Astrocyte of the hippocampus (primary cell): ENCODE measurements at regions not wholly inside any gene's neighbourhood (a gene's known extent, or its start where the extent isn't known, plus 50 kb on each side); places are given as distances from the start of the nearest gene placed in this dataset.
"Not testable (repeated sequence)": the region's sequence is repeated elsewhere in the genome, so short reads cannot be mapped to it uniquely, and the experiment has no call there.

Source experiments
- DNase-seq: peaks from one replicate; pipeline ENCODE4 v3.0.0; 2011; ENCODE audit warnings: low read depth, low spot score

DNA sequence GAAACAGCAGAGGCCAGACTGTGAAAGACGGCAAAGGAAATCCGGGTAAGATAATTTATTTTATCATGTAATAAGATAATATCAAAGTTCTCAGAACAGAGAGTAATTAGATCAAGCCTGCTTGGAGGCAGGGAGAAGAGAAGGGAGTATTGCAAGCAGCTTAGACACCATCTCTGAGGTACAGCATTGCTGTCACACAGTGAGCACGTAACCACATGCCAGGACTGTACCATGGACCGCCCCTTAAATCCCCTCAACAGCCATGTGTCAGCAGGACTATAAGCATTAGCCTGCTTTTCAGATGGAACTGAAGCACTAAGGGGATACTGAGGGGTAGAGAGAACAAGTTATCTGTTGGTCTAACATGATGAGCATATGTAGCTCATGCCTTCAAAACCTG lies 141.5 kb downstream of the C6orf118 start:
- no peak for DNase-seq

DNA sequence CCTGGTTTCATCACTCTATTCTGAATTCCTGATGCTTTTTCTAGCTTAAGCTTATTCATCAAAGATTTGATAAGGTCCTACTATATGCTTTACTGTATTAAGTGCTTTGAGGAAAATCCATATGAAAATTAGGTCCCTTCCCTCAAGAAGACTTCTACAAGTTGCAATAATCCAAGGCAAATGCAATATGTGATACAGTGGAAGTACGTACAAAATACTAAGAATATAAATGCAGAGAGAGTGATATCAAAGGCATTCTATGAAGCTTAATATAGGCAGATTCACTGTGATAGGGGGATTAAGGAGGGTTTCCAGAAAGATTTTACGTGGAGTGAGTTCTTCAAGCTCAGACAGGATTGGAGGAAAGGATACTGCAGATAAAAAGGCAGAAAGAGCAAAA lies 142.1 kb downstream of the C6orf118 start:
- no peak for DNase-seq

DNA sequence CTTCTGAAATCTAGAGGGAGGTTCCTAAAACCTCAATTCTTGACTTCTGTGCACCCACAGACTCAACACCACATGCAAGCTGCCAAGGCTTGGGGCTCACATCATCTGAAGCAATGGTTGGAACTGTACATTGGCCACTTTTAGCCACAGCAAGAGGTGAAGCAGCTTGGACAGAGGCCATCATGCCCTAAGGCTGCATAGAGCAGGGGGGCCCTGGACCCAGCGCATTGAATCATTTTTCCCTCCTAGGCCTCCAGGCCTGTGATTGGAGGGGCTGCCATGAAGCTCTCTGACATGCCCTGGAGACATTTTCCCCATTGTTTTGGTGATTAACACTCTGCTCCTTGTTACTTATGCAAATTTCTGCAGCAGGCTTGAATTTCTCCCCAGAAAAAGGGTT lies 145.9 kb downstream of the C6orf118 start:
- no peak for DNase-seq

DNA sequence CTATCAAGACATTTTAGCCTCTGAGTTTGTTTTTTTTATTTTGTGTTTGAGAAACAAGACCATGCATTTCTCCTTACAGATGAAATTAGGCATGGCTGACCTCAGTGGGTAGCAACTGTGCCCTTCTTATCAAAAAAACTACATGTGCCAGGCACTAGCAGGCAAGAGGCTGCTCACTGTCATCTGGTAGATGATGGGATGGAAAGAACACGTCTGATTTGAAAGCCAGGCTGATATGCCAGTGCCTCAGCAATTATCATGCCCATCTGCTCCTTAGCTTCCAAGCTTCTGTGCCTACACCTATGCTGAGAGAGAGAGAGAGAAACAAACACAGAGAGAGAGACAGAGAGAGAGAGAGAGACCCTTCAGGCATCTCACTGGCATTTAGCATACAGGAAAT lies 149.9 kb downstream of the C6orf118 start:
- no peak for DNase-seq

DNA sequence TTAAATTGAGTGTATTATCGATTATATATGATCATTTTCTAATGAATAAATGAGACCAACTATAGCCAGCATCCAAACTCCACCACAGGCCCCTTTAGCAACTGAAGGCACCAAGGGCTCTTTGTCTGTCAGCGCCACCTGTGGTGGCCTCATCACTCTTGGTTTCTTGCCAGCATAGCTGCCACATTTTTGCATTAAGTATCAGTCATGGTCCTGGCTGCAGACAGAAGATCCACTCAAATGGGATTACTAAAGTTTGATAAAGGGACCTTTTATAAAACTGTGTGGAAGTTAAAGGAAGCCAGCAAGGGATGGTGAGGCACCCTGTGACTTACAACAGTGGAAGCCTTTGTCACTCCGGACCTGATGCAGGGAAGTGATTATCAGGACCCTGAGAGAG lies 162.9 kb downstream of the C6orf118 start:
- DNase-seq, result no peak

DNA sequence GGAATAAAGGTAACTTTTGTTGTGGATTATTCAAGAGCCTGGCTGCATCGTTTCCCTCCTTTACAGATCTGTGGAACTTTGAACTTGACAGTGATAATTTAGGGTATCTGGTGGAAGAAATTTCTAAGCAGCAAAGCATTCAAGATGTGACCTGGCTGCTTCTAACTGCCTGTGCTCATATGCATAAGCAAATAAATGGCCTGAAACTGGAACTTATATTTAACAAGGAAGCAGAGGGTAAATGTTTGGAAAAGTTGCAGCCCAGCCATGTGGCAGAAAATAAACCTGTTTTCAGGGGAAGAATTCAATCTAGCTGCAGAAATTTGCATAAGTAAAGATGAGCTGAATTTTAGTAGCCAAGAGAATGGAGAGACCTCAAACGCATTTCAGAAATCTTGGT lies 173.5 kb downstream of the C6orf118 start:
- no peak for DNase-seq

DNA sequence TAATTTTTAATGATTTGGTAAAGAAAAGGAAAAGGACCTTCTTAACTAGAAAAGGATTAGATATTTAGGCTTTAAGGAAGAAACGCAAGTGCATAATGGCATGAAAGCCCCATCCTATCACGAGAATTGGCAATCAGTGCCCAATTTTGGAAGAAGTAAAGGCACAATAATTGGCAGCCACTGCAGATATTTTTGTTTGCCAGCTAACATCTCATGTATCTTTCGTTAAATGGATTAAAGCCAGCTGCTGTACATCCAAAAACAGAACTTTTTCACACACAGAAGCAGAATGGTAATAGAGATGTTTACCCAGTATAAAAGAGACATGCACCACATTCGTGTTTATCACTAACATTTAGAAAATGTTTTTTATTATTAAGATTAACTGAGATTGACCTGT lies 180.3 kb downstream of the C6orf118 start:
- no peak for DNase-seq

DNA sequence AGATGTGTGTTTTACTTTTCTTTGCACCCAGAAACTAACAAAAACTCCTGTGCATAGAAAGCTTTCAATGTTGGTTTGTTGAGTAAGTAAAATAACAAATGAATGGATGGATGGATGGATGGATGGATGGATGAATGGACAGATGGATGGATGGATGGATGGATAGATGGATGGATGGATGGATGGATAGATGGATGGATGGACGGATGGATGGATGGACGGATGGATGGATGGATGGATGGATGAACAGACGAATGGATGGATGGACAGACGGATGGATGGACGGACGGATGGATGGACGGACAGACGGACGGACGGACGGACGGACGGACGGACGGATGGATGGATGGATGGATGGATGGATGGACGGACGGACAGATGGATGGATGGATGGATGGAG lies 181.7 kb downstream of the C6orf118 start:
- not testable (repeated sequence) for DNase-seq

DNA sequence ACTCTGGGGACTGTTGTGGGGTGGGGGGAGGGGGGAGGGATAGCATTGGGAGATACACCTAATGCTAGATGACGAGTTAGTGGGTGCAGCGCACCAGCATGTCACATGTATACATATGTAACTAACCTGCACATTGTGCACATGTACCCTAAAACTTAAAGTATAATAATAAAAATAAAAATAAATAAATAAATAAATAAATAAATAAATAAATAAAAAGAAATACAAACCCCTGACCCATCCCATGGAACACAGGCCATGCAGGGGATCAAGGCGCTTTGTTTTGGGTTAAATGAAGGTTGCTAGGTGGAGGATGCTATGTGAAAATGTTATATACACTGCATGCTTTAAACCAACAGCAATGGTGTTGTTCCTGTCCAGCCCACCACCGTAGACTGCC lies 184.7 kb downstream of the C6orf118 start:
- not testable (repeated sequence) for DNase-seq

DNA sequence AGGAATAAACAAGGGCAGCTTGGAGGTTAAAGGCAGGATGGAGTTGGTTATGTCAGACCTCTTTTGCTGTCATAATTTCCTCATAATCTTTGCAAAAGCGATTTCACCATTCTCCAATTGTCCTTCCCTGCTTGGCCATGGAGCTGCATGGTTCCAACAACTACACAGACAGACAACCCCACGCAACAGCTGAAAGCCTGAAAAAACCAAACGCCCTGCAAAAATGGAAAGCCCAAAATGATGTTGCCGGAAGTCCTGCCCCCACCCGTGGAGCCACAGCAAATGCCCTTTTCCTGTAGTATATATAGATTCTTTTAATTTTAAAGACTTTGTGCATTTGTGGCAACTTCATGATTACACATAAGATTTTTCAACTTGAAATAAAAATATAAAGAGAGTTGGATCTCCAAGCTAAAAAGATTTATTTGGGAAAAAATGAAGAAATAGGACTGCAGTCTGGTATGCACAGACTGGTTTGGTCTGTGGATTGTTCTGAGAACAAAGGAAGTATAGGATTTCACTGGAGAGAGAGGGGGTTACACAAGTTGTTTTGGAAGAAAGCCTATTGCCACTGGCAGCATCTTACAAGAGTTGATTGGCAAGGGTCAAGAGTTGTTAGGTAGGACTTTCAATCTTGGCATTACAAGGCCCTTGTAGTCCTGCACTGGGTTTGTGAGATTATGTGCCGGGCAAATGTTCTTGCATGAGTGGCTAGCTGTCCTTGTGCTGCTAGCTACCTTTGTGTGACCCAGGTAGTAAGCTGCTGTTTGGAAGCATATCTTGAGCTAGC lies 190.0 kb downstream of the C6orf118 start:
- peak; percentile 65 for DNase-seq

DNA sequence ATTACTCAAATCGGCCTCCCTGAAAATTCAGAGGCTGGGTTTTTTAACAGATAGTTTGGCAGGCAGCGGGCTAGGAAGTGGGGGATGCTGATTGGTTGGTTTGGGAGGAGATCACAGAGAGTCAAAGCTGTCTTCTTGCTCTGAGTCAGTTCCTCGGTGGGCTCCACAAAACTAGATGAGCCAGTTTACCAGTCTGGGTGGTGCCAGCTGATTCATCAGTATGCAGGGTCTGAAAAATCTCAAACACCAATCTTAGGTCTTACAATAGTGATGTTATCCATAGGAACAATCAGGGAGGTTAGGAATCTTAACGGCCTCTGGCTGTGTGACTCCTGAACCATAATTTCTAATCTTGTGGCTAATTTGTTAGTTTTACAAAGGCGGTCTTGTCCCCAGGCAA lies 190.7 kb downstream of the C6orf118 start:
- DNase-seq, result no peak

DNA sequence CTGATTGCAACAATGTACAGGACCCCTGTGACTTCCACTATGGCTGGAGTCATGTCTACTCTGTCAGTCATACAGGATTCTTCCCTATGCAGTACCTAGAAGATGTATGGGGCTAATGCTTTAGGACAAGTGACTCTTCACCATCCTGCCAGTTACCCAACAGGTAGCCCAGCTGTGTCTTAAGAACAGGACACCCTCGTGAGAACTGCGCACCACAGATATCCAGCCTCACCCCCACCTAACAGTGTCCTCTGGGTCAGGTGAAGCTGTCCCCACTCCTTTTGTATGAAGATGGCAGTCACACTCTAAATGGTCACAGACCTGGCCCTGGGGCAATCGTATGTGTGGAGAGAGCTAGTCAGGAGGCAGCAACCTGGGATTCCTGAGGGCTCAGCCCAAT lies 191.6 kb downstream of the C6orf118 start:
- no peak for DNase-seq

DNA sequence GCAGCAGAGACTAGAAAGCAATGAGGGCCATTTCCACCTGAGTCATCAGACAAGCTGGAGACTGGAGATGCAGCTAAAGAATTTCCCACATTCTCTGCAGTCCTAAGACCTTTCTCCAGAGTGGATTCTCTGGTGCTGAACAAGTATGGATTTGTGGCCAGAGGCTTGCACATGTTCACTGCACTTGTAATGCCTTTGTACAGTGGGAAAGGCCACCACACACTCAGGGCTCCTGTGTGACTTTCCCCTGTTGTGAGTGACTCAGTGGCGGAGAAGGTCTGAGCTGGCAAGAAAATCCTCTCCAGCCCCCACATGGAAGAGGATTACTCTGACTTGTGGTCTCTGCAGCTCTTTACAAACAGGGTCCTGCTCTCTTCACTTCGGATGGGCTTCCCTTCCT lies 192.3 kb downstream of the C6orf118 start:
- DNase-seq, result peak; percentile 58

DNA sequence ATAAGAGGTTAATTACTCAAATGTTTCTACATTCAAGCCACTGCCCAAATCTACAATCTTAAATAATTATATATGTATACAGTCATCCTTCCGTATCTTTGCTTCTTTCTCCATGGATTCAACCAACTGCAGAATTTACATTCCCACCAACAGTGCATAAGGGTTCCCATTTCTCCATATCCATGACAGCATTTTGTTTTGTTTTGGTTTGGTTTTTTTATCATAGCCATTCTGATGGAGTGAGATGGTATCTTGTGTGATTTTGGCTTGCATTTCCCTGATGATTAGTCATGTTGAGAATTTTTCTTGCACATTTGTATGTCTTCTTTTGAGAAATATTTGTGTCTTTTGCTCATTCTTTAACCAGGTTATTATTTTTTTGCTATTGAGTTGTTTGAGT lies 198.5 kb downstream of the C6orf118 start:
- DNase-seq, result peak; percentile 7

DNA sequence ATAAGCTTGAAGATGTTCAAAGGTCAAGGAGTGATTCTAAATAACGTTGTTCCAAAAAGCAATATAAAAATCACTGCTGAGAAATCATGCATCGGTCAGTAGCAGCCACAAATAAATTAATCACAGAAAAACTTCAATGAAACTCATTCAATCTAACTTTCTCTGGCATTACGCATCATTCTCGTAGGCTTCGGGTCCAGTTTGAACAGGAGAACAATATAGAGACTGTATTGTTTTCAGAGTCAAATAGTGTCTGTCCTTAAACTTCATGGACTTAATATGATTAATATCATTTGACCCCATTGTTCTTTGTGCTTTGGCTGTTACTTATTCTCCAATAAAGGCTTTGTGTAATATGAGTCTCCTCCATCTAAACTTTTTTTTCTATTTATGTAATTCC lies 200.4 kb downstream of the C6orf118 start:
- DNase-seq, result no peak

DNA sequence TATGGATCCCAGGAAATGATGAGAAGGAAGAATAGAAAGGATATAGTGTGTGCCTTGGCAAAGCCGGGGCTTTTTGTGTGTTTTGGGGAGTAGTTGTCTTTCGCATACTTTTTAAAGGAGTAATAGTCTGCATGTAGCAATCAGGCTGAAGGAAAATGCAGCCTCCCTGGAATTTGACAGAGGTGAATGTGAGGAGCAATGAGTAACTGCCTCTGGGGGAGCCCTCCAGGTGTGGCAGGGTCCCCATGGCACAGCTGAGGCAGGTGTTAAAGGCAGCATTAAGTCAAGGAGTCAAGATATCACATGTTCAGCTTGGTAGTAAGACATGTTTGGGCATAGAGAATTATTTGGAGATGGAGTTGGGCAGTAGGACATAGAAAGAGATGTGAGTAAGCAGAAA lies 203.1 kb downstream of the C6orf118 start:
- DNase-seq, result no peak

DNA sequence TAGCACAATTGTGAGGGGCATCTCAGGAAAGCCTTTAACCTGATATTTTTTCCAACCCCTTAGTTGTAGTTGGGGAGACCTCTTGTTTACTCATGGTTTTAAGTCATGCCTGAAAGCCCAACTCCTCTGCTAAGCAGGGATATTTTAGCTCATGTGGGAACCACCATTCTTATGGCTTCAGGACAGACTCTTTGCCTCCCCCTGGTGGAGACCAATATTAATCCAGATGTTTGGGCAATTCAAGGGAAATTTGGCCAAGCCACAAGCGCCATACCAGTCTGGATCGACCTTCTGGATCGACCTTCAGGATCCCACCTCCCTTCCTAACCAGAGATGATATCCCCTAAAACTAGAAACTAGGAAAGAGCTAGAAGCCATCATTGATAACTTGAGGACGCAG lies 211.2 kb downstream of the C6orf118 start:
- no peak for DNase-seq

DNA sequence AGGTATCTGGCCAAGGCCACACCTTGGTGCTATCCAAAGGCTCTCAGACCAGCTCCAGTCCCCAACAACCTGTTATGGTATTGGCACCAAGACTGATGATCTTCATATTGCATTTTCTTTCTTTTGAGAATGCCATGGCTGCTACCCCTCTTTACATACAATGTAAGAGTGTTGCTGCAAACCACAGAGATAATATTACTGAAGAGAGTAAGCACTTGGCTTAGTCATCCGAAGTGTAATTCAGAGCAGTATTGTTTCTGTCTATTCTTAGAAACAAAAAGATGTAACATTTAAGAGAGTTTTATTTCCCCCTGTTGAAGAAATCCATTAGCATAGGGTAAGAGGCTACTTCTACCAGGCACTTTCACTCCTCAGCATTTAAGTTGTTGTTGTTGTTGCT lies 212.5 kb downstream of the C6orf118 start:
- DNase-seq, result no peak

DNA sequence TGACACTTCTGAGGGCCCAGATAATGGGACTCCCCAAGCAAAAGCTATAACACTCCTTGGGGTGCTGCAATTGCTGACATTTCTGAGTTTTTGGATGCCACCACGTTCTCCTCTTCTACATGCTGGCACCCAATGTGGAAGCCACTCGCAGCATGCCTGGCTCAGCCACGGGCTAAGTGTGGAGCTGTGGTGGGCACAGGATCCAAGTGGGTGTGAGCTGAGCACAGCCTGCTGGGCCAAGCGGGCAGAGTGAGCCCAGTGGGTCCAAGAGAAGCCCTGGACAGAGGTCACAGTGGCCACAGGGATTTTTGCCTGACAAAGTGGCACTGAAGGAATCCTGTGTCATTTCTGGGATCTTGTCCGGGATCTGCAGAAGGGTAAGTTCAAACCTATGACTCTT lies 213.2 kb downstream of the C6orf118 start:
- no peak for DNase-seq

DNA sequence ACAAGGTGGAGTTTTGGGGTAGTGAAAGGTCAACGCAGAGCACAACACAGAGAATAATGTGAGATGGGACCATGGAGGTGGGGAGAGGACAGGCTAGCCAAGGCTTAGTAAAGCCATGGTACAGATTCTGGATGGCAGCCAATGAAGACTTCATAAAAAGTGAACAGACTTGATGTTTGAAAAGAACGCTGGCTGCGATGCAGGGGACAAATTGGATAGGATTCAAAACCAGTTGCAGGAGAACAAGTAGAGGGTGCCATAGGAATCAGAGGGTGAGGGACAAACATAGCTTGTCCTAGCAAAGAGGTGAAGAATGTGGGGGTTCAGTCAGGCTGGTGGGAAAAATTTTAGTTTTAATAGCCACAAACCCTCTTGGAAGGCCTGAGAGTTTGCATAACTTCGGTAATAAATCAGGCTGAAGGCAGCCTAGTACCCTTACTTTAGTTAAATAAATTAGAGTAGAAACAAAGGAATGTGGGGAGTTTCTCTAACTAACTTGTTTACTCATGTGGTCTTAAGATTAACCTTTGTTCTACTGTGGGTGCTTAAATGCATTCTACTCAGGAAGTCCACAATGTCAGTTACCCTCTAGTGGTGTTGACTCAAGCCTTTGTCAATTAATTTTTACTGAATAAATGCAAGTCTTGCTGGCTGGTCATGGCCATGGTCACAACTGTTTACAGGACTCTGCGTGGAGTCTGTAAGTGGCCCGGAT lies 216.4 kb downstream of the C6orf118 start:
- no peak for DNase-seq

DNA sequence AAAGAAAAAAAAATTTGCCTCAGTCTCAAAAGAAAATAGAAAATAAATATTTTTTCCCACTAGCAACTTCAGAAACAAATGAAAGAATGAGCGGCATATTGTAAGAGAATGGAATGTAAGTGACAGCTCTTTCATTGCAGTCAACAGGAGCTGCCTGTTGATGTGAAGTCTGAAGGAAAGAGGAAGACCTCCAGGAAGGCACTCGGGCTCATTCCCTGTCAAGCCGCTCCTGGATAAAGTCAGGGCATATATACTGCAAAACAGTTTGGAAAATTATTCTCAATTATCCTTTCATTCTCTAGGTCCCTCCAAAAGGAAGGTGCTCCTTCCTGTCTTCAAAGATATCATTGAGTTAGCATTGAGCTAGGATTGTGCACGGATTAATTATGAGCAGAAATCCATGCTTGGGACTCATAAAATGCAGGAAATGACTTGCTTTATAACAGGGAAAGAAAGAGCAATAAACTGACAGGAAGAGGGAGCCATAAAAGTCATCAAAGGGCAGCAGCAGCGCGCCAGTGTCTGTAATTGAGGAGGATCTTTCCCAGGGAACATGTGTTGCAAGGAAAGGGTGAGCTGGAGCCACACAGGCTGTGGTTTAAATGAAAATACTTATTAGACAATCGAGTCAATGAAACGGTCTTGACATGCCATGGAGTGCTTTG lies 218.2 kb downstream of the C6orf118 start:
- no peak for DNase-seq

DNA sequence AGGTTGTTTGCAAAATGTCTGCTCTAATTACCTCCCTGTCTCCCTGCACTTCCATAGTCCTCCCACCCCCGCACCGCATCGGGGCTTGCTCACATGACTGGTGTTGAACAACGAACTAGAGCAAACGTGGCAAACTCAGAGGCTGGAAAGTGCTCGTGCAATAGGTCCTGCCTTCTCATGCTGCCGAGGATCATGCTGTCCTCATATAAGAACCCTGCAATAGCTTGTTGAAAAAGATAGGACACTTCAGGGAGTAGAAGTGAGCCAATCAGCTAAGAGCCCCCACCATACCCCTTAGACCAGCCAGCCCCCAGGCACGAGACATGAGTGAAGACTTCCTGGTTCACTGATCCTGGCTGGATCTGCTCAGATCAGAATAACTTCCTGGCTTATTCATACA lies 219.2 kb downstream of the C6orf118 start:
- DNase-seq, result no peak

DNA sequence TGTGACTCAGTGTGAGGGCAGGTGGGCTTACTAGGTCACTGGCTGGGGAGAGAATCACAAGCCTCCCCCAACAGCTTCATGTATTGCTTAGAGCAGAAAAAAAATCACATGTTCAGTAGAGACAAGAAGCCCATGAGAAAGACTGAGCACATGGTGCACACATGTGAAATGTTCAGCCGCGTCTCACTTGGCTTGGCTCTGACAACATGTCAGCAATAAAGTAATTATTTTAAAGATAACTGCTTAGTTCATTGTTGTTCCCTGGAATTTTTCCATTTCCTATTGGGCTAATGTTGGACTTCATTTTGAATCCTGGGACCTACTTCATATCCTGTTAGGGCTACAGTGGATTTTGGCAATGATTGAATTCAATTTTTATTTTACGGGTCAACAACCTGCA lies 222.6 kb downstream of the C6orf118 start:
- no peak for DNase-seq
